B cell (primary cell): ENCODE measurements at regions not wholly inside any gene's neighbourhood (a gene's known extent, or its start where the extent isn't known, plus 50 kb on each side); places are given as distances from the start of the nearest gene placed in this dataset.

Source experiments
- CTCF ChIP-seq: fragments of 200-600 bp; IDR thresholded peaks from one replicate; pipeline ENCODE4 v1.8.0; 2022; ENCODE audit warnings: antibody characterized with exemption, mild to moderate bottlenecking
- EZH2 ChIP-seq: IDR thresholded peaks from 2 replicates; pipeline ENCODE4 v1.6.1; 2012; ENCODE audit warnings: borderline replicate concordance, low read depth, mild to moderate bottlenecking, moderate library complexity, low read length; ENCODE audit not compliant: insufficient read depth, poor library complexity, severe bottlenecking

GRCh38 chr12:66903782-66904396, 225.0 kb upstream of the GRIP1 start:
- TF ChIP-seq CTCF: no peak
- no peak for TF ChIP-seq EZH2
